ENCODE measurements at regions not wholly inside any gene's neighbourhood (a gene's known extent, or its start where the extent isn't known, plus 50 kb on each side); places are given as distances from the start of the nearest gene placed in this dataset.
"Not testable (repeated sequence)": the region's sequence is repeated elsewhere in the genome, so short reads cannot be mapped to it uniquely, and the experiment has no call there.

GRCh38 chr20:11484479-11484878 lies 433.2 kb upstream of the BTBD3 start:
- no peak for DNase-seq

GRCh38 chr20:11492386-11492785 lies 425.3 kb upstream of the BTBD3 start:
- no peak for DNase-seq

GRCh38 chr20:11492846-11493245 lies 424.8 kb upstream of the BTBD3 start:
- no peak for DNase-seq

GRCh38 chr20:11496380-11496779 lies 421.3 kb upstream of the BTBD3 start:
- DNase-seq, result no peak

- DNase-seq, result no peak
Measured at GRCh38 chr20:11497545-11497944, 420.1 kb upstream of the BTBD3 start.

- DNase-seq, result no peak
Measured at GRCh38 chr20:11499101-11499634, 418.5 kb upstream of the BTBD3 start.

GRCh38 chr20:11502061-11502460 lies 415.6 kb upstream of the BTBD3 start:
- no peak for DNase-seq

- DNase-seq, result no peak
Measured at GRCh38 chr20:11502671-11503070, 415.0 kb upstream of the BTBD3 start.

GRCh38 chr20:11509776-11510175 lies 407.9 kb upstream of the BTBD3 start:
- DNase-seq, result no peak

- no peak for DNase-seq
Measured at GRCh38 chr20:11511821-11512220, 405.9 kb upstream of the BTBD3 start.

GRCh38 chr20:11513241-11513745 lies 404.4 kb upstream of the BTBD3 start:
- not testable (repeated sequence) for DNase-seq

GRCh38 chr20:11516448-11516847 lies 401.2 kb upstream of the BTBD3 start:
- no peak for DNase-seq

- no peak for DNase-seq
Measured at GRCh38 chr20:11520596-11520995, 397.1 kb upstream of the BTBD3 start.

GRCh38 chr20:11521476-11522365 lies 396.0 kb upstream of the BTBD3 start:
- no peak for DNase-seq

- no peak for DNase-seq
Measured at GRCh38 chr20:11522366-11522741, 395.3 kb upstream of the BTBD3 start.

- DNase-seq, result no peak
Measured at GRCh38 chr20:11529047-11529446, 388.6 kb upstream of the BTBD3 start.

GRCh38 chr20:11537032-11537431 lies 380.7 kb upstream of the BTBD3 start:
- no peak for DNase-seq

GRCh38 chr20:11539450-11539849 lies 378.2 kb upstream of the BTBD3 start:
- DNase-seq, result no peak

GRCh38 chr20:11540558-11540957 lies 377.1 kb upstream of the BTBD3 start:
- DNase-seq, result no peak

GRCh38 chr20:11542645-11543044 lies 375.0 kb upstream of the BTBD3 start:
- DNase-seq, result no peak

GRCh38 chr20:11544029-11544678 lies 373.5 kb upstream of the BTBD3 start:
- DNase-seq, result peak; percentile 42 to 91

- DNase-seq, result no peak
Measured at GRCh38 chr20:11546939-11547338, 370.8 kb upstream of the BTBD3 start.

GRCh38 chr20:11549172-11550103 lies 368.3 kb upstream of the BTBD3 start:
- no peak for DNase-seq

Measured in inflammatory macrophage treated with lipopolysaccharide for 1 hour (primary cell).